ENCODE measurements at regions not wholly inside any gene's neighbourhood (a gene's known extent, or its start where the extent isn't known, plus 50 kb on each side); places are given as distances from the start of the nearest gene placed in this dataset.

DNA sequence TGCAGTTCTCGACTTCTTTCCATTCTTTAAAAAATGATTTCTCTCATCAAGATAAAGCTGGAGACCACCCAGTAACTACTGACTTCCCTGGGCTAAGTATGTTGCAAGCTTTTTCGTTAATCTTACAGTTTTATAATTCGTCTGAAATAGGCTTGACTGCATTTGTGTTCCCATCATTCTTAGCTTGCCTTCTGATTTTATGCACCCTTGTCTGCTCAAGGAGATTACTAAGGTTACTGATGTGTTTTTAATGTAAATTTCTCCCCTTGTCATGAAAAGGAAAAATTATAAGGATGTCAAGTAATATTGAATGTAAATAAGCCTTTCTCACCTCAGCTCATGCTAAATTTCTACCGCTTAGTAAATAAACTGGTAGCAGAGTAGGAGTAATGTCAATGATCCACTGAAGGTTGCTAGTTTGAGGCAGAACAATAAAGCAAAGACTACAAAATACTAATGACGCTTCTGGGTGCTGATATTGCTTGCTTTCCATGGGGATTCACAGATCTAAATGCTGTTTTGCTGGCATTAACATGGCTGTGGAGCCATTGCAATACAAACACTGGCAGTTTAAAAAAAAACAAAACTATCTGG lies 91.9 kb upstream of the CDH20 start:
- DNase-seq (ENCODE audit: missing footprints) (no peak), ATAC-seq (no peak)
- intact Hi-C loops (cut with DNase I), result no loop called here

DNA sequence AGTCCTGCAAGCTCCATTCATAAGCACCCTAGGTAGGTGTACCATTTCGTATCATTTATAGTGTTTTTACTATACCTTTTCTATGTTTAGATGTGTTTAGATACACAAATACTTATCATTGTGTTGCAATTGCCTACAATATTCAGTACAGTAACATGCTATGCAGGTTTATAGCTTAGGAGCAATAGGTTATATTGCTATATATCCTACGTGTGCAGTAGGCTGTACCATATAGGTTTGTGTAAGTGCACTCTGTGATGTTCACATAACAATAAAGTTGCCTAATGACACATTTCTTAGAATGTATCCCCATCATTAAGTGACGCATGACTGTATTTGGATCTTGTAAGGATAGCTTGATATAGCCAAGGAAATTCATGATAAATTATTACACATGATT lies 88.6 kb upstream of the CDH20 start:
- intact Hi-C loops (cut with DNase I), result no loop called here
- no peak for DNase-seq (ENCODE audit: missing footprints)
- ATAC-seq, result no peak

DNA sequence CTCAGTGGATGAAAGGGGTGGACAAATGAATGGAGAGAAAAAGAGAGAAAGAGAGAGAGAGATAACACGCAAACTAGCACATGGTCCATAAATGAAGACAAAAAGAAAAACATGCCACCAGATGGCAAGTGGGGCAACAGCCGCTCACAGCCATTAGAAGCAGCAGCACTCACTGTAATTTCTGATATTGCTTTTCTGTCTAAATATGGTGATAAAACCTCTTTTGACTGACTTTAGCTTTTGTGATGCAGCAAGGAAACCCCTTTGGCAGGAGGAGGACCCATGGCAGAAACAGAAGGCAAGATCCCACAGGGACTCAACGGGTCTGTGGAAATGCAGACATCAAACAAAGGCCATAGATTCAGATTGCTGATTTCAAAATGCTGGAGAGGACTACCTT lies 88.0 kb upstream of the CDH20 start:
- ATAC-seq, result no peak
- intact Hi-C loops (cut with DNase I), result no loop called here
- no peak for DNase-seq (ENCODE audit: missing footprints)

DNA sequence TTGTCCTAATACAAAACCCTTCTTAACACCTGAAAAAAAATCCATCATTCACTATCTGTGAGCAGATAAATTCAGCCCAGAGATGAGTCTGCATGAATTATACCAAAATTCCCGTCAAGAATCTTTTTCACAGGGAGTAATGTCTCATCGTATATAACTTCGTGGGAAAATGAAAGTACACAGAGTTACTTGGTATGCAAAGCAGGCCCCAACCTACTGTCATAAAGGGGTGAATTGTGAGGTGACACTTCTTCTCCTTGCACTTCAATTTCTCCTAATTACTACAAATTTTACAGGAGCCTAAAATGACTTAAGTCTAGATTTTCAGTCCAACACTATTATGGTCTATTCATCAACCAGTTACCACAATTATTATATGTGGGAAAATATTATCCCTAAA lies 84.6 kb upstream of the CDH20 start:
- intact Hi-C loops (cut with DNase I), result no loop called here
- ATAC-seq (no peak), DNase-seq (ENCODE audit: missing footprints) (no peak)

DNA sequence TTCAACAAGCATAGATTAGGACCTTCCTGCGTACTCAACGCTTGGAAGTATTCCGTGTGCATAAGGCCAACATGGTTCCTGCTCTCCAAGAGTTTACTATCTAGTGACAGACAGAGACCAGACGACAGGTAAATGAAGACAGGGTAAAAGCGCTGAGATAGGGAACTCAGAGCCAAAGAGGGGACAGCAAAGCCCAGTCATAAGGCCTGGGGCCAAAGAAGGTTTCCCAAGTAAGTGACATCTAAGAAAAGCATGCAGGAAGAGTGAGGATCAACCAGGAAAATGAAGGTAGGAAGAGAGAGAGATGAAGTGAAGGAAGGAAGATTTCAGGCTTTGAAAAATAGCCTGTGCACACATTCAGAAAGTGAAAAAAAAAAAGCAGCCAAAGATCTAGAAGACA lies 76.9 kb upstream of the CDH20 start:
- ATAC-seq (no peak), DNase-seq (ENCODE audit: missing footprints) (no peak)
- intact Hi-C loops (cut with DNase I), result no loop called here

DNA sequence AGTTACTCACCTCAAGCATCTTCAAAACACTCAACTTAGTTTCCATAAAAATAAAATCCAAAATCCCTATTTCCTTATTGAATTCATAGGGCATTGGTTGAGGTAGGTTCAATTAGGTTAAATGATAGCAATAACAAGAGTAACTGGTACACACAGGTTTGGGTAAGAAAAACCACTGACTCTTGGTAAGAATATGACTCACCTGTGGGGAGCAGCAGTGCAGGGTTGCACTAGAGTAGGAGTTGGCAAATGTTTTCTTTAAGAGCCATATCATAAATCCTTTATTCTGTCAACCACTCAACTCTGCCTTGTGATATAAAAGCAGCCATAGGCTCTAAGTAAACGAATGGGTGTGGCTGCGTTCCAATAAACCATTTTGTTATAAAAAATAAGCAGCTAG lies 71.4 kb upstream of the CDH20 start:
- DNase-seq (ENCODE audit: missing footprints), result no peak
- no peak for ATAC-seq
- intact Hi-C loops (cut with DNase I), result no loop called here

DNA sequence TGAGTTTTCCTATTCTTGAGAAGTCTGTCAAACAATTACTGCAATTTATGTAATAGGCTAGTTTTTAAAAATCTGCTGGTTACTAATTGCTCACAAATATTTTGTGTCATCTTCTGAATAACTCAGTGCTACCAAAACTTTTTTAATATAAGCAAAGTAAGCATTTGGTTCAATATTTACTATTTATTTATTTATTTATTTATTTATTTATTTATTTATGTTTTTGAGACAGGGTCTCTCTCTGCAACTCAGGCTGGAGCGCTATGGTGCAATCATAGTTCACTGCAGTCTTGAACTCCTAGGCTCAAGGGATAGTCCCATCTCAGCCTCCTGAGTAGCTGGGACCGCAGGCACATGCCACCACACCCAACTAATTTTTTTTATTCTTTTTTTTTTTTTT lies 60.4 kb upstream of the CDH20 start:
- ATAC-seq, result no peak
- intact Hi-C loops (cut with DNase I), result no loop called here

DNA sequence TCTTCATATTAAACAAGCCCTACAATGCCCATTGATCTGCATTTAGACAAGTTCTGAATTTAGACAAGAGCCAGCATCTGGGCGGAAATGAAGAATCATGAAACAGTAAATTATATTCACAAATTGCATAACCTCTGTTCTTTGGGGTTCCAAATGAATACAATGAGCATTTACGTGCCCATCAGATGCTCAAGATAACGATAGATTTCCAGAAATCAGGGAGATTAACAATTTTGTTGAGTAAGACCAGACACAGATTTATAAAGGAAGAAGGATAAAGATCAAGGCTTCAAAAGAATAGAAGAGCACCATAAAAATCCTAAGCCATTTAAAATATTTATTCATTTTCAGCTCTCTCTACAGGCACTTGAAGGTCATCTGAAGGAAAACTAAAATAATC lies 59.7 kb upstream of the CDH20 start:
- ATAC-seq, result no peak
- no peak for DNase-seq (ENCODE audit: missing footprints)
- intact Hi-C loops (cut with DNase I), result no loop called here

More for the DNA sequence above, 60.4 kb upstream of the CDH20 start:
- no peak for DNase-seq (ENCODE audit: missing footprints)

DNA sequence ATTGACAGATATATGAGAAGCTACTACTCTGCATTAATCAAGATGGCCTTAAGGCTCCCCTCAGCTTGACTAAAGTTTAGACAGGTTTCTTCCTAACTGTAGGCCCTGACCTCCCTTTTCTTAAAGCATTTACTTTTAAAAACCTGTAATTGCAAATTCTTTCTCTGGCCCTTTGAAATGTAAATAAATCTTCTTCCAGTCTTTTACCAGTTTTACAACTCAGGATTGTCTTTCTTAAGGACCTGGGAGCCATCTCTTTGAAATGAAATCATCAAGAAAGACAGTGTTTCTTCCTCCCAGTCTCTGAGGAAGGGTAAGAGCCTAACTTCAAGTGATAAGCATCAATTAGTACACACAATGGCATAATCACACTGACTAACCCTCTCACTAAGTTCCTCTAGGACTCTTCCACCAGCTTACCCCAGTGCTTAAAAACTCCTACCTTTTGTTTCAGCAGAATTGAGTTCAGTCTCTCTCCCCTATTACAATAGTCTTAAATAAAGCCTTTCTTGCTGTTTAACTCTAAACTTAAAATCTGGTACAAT lies 58.7 kb upstream of the CDH20 start:
- ATAC-seq (no peak), DNase-seq (ENCODE audit: missing footprints) (no peak)
- intact Hi-C loops (cut with DNase I), result no loop called here

DNA sequence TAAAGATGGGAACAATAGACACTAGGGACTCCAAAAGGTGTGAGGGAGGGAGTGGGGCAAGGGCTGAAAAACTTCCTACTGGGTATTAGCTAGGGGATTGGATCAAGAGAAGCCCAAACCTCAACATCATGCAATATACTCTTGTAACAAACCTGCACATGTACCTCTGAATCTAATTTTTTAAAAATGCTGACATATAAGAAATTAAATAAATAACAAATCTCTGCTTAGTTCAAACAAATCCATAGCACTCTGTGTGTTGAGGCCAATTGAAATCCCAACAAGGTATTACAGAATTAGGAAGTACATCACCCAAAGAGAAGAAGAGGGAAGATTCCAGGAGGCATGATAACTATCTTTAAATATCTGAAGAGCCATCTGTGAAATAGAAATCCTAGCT lies 55.4 kb upstream of the CDH20 start:
- intact Hi-C loops (cut with DNase I), result no loop called here
- DNase-seq (ENCODE audit: missing footprints) (no peak), ATAC-seq (no peak)

DNA sequence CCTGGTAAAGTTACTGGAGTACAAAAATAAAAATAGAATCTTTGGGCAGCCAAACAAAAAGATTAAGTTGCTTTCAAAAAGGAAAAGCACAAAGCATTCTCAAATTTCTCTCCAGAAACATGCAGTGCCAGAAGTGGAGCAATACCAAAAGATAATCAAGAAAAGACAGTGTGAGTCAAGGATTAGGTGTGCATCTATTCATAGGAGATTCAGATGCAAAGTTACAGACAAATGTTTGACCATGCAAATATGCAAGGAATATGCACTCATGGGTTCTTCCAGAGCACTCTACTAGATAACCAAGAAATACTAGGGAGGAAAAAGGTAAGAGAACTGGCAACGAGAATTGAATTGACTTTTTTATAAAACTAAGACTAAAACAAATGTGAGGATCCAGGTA lies 51.8 kb upstream of the CDH20 start:
- ATAC-seq (no peak), DNase-seq (ENCODE audit: missing footprints) (no peak)
- intact Hi-C loops (cut with DNase I), result no loop called here

DNA sequence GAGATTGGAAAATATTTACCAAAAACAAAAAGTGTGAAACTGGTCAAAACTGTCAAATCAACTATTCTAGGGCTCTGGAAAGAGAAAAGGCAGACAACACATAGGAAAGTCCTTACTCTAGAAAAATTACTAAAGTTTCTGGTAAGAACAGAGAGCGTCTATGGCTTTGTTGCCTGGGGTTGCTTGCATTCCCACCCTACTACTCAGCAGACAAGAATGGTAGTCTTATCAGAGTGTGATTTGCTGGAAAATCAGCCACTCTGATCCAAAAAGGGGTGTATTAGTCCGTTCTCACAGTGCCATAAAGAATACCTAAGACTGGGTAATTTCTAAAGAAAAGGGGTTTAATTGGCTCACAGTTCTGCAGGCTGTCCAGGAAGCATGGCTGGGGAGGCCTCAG lies 50.3 kb upstream of the CDH20 start:
- intact Hi-C loops (cut with DNase I), result no loop called here
- DNase-seq (ENCODE audit: missing footprints) (no peak), ATAC-seq (no peak)

All from Right ventricle myocardium inferior (tissue), 1 donor.